SK-N-SH (cell line): ENCODE measurements at regions not wholly inside any gene's neighbourhood (a gene's known extent, or its start where the extent isn't known, plus 50 kb on each side); places are given as distances from the start of the nearest gene placed in this dataset.

ENCODE experiments used
- CTCF ChIA-PET: fragments of 300-600, 350-600 bp; formaldehyde crosslinking; extraction: SDS; loops from one replicate; lab custom pipeline; 2021; lab: Yijun Ruan, JAX
- POLR2A ChIA-PET: fragments of 350-600 bp; sonication (Branson Sonifier 250); formaldehyde crosslinking; extraction: SDS; loops from one replicate; lab custom pipeline; 2020; ENCODE audit warnings: antibody characterized with exemption, inconsistent platforms; lab: Yijun Ruan, JAX
- DNase-seq: peaks from one replicate; pipeline ENCODE4 v3.0.0; 2012
- H2AFZ ChIP-seq: fragments of 200-600 bp; sonication (generic); 2 replicates; pipeline ENCODE4 v1.8.1; 2016; ENCODE audit warnings: antibody characterized with exemption, mild to moderate bottlenecking, low read depth
- H3F3A ChIP-seq: fragments of 200-600 bp; sonication (generic); replicated peaks from 2 replicates; pipeline ENCODE3; 2016; ENCODE audit warnings: antibody characterized with exemption, mild to moderate bottlenecking; ENCODE audit not compliant: insufficient read depth
- H3K27ac ChIP-seq, 2 experiments: fragments of 200-500 bp in 1 of 2; fragments of 200-600 bp in 1 of 2; sonication (Bioruptor generic) in 1 of 2; sonication (generic), shearing (Covaris generic) in 1 of 2; 2 replicates each; pipeline versions ENCODE4 v1.5.1 to v1.6.1; 2014 to 2016; ENCODE audit warnings: low read depth in 2 of 2, inconsistent platforms in 1 of 2, low read length in 1 of 2, mild to moderate bottlenecking in 1 of 2, mixed read lengths in 1 of 2
- H3K27me3 ChIP-seq: fragments of 200-600 bp; sonication (generic), shearing (Covaris generic); 2 replicates; pipeline ENCODE4 v1.6.1; 2016; ENCODE audit warnings: mixed run types; ENCODE audit not compliant: insufficient read depth
- H3K36me3 ChIP-seq, 2 experiments: fragments of 200-500 bp in 1 of 2; fragments of 200-600 bp in 1 of 2; sonication (Bioruptor generic) in 1 of 2; sonication (generic) in 1 of 2; replicated peaks in 1 of 2; 2 replicates each; pipeline versions ENCODE3 to v1.5.1; 2014 to 2016; ENCODE audit warnings: low read length in 1 of 2, mild to moderate bottlenecking in 1 of 2; ENCODE audit not compliant: insufficient read depth in 2 of 2, control insufficient read depth in 1 of 2
- H3K4me1 ChIP-seq, 2 experiments: fragments of 200-500 bp in 1 of 2; fragments of 200-600 bp in 1 of 2; sonication (Bioruptor generic) in 1 of 2; sonication (generic), shearing (Covaris generic) in 1 of 2; 2 replicates each; pipeline versions ENCODE4 v1.5.1 to v1.6.1; 2014 to 2016; ENCODE audit warnings: low read depth in 1 of 2, low read length in 1 of 2, mixed run types in 1 of 2; ENCODE audit not compliant: insufficient read depth in 2 of 2, control insufficient read depth in 1 of 2
- H3K4me2 ChIP-seq: fragments of 200-600 bp; sonication (generic), shearing (Covaris generic); 2 replicates; pipeline ENCODE4 v1.6.1; 2017; ENCODE audit warnings: mixed run types
- H3K4me3 ChIP-seq, 2 experiments: fragments of 200-500 bp in 1 of 2; fragments of 200-600 bp in 1 of 2; sonication (Bioruptor generic) in 1 of 2; sonication (generic), shearing (Covaris generic) in 1 of 2; 2 replicates each; pipeline versions ENCODE4 v1.5.1 to v1.8.1; 2014 to 2016; ENCODE audit warnings: low read depth in 2 of 2, inconsistent platforms in 1 of 2, low read length in 1 of 2, mild to moderate bottlenecking in 1 of 2, mixed read lengths in 1 of 2, moderate library complexity in 1 of 2
- H3K79me2 ChIP-seq: fragments of 200-600 bp; sonication (generic); 2 replicates; pipeline ENCODE4 v1.8.1; 2017; ENCODE audit warnings: mild to moderate bottlenecking; ENCODE audit not compliant: insufficient read depth
- H3K9ac ChIP-seq: fragments of 200-600 bp; sonication (generic); 2 replicates; pipeline ENCODE4 v1.6.1; 2017; ENCODE audit warnings: mixed run types
- H3K9me2 ChIP-seq: fragments of 200-600 bp; sonication (generic); 2 replicates; pipeline ENCODE4 v1.6.1; 2017; ENCODE audit warnings: mixed run types
- H3K9me3 ChIP-seq: fragments of 200-600 bp; sonication (generic); 2 replicates; pipeline ENCODE4 v1.6.1; 2017; ENCODE audit warnings: mixed run types, mild to moderate bottlenecking, moderate library complexity
- H4K20me1 ChIP-seq: fragments of 200-600 bp; sonication (generic); 2 replicates; pipeline ENCODE4 v1.6.1; 2017; ENCODE audit warnings: mild to moderate bottlenecking, mixed run types; ENCODE audit not compliant: insufficient read depth
- CHD2 ChIP-seq: fragments of 150-350 bp; IDR thresholded peaks from 2 replicates; pipeline ENCODE4 v1.6.1; 2018; ENCODE audit warnings: low read length; ENCODE audit not compliant: partially characterized antibody
- EP300 ChIP-seq, 2 experiments: IDR thresholded peaks; 2 replicates each; pipeline versions ENCODE4 v1.4.0 to v1.6.1; 2012; ENCODE audit warnings: borderline replicate concordance in 1 of 2, low read depth in 1 of 2, low read length in 1 of 2
- FOXM1 ChIP-seq: IDR thresholded peaks from 2 replicates; pipeline ENCODE4 v1.4.0; 2012; ENCODE audit warnings: low read depth, mild to moderate bottlenecking
- GABPA ChIP-seq: IDR thresholded peaks from 2 replicates; pipeline ENCODE4 v1.4.0; 2012; ENCODE audit warnings: low read depth, mild to moderate bottlenecking
- GATA2 ChIP-seq: sonication (generic); formaldehyde crosslinking; IDR thresholded peaks from 2 replicates; pipeline ENCODE4 v1.5.0; 2020; ENCODE audit warnings: mild to moderate bottlenecking, missing genetic modification reagents
- NFIC ChIP-seq: IDR thresholded peaks from 2 replicates; pipeline ENCODE4 v1.4.0; 2012; ENCODE audit warnings: borderline replicate concordance
- RCOR1 ChIP-seq: fragments of 150-350 bp; IDR thresholded peaks from 2 replicates; pipeline ENCODE4 v1.6.1; 2017; ENCODE audit warnings: antibody characterized with exemption, low read length
- SMC3 ChIP-seq: IDR thresholded peaks from 2 replicates; pipeline ENCODE4 v1.6.1; 2012; ENCODE audit warnings: low read depth, low read length, improper control_type of control experiment
- TCF12 ChIP-seq: IDR thresholded peaks from 2 replicates; pipeline ENCODE4 v1.4.0; 2012
- WGBS: methylation state at CpG from one replicate; pipeline ENCODE4 v1.1.6; 2017; ENCODE audit warnings: low lambda C conversion rate; 5-methylcytosine and 5-hydroxymethylcytosine counted together
- TF ChIP-seq, protein P1 (sequence below): IDR thresholded peaks from 2 replicates; pipeline ENCODE4 v1.4.0; 2012; ENCODE audit warnings: low read depth

DNA sequence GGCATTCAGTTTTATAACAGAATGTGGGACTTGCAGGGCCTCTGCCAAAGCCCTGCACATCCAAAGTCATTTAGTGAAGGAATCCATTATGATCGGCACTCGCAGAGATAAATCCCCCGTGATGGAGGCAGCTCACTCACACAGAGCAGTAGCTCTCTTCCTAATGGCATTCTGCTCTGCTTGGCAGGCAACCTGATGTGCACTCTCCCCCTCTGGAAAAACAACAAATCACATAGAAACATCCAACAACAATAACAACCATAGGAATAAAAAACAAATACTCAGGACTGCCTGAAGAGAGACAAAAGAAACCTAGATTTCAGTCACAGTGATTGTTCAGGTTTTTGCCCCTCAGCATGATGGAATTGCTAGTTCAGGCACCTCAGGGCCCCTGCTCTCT is 59.7 kb downstream of the NAA11 start:
- Histone ChIP-seq H3K27me3 (no peaks in the 10 kb centered on the region), H3K9me2 (no peaks in the 10 kb centered on the region), H3K4me2 (no peak overlapping the region), H3K79me2 (no peaks in the 10 kb centered on the region), H3K27ac (no peak overlapping the region), H2AFZ (no peak overlapping the region), H3K9me3 (no peaks in the 10 kb centered on the region), H3K36me3 (no peaks in the 10 kb centered on the region), H3F3A (no peaks in the 10 kb centered on the region), H4K20me1 (no peaks in the 10 kb centered on the region), H3K9ac (no peak overlapping the region), H3K4me3 (no peak overlapping the region), H3K4me1 (no peaks in the 10 kb centered on the region; a peak in 1 of 4 replicates)
- no peak for DNase-seq
- TF ChIP-seq GABPA = no peak
- no peak for TF ChIP-seq FOXM1
- TF ChIP-seq SMC3 = no peak
- no peak for TF ChIP-seq TCF12
- TF ChIP-seq NFIC = no peak
- 58% methylated on average over 3 of the region's 3 CpGs for WGBS
- CTCF ChIA-PET = no interaction called here
- POLR2A ChIA-PET = no interaction called here

DNA sequence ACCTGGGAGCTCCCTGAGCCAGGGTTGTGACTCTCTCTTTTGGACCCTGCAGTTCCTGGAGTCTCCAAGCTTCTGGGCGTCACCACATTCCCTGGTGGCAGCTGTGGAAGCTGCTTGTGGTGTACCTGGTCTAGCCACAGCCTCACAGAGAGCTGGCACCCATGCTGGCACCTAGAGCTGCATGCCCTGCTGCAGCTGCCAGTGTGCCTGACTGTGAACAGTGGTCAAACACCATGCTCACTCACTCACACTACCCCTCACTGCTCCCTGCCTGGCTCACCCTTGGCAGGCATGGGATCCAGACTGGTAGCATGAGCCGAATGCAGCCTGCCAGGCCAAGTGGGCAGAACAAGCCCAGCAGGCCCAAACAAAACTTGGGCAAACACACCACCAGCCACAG is 66.6 kb downstream of the NAA11 start:
- H3K36me3 ChIP-seq = no peaks in the 10 kb centered on the region
- ChIA-PET POLR2A (no interaction called here), CTCF (no interaction called here)
- no peaks in the 10 kb centered on the region for H3F3A ChIP-seq
- H3K9me3 ChIP-seq = no peaks in the 10 kb centered on the region
- WGBS = 0% methylated on average over 1 of the region's 2 CpGs
- no peaks in the 10 kb centered on the region for H3K9me2 ChIP-seq
- no peaks in the 10 kb centered on the region for H3K27me3 ChIP-seq
- H3K79me2 ChIP-seq = no peaks in the 10 kb centered on the region
- H3K27ac ChIP-seq = no peak overlapping the region
- no peak overlapping the region for H3K9ac ChIP-seq
- TF ChIP-seq GATA2 (CRISPR knock-in tag) (no peak), SMC3 (no peak), GABPA (no peak), RCOR1 (no peak), CHD2 (no peak)
- no peaks in the 10 kb centered on the region for H4K20me1 ChIP-seq
- DNase-seq = no peak
- H3K4me2 ChIP-seq = no peak overlapping the region
- no peak overlapping the region for H2AFZ ChIP-seq
- no peaks in the 10 kb centered on the region for H3K4me1 ChIP-seq
- H3K4me3 ChIP-seq = no peak overlapping the region

DNA sequence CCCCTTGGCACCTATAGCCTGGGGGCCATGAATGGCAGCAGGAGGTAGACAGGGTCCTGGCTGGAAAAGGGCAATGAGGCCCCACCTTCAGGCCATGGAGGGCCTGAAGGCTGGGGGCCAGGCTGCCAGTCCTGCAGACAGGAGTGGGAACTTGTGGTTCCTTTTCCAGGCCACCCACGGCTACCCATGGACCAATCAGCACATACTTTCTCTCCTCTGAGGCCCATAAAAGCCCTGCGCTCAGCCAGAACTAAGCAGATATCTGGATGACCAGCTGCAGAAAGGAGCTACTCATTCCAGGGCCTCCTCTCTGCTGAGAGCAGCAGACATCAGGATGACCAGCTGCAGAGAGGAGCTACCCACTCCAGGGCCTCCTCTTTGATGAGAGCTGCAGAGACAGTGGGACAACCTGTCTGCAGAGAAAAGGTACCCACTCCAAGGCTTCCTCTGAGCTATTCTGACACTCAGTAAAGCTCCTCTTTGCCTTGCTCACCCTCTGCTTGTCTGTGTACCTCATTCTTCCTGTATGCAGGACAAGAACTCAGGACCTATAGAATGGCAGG is 67.2 kb downstream of the NAA11 start:
- WGBS = no CpG with 5 or more reads among the region's 2 CpGs
- no peaks in the 10 kb centered on the region for H3K79me2 ChIP-seq
- H3K36me3 ChIP-seq = no peaks in the 10 kb centered on the region
- H4K20me1 ChIP-seq = no peaks in the 10 kb centered on the region
- no peak overlapping the region for H3K9ac ChIP-seq
- ChIA-PET POLR2A (no interaction called here), CTCF (no interaction called here)
- no peaks in the 10 kb centered on the region for H3K27me3 ChIP-seq
- H3K9me2 ChIP-seq = no peaks in the 10 kb centered on the region
- H3K27ac ChIP-seq = no peak overlapping the region
- peaks cover 0 to 2% of the 10 kb centered on the region in 2 experiments; a peak in 2 of 4 replicates for H3K4me1 ChIP-seq
- DNase-seq = no peak
- no peaks in the 10 kb centered on the region for H3K9me3 ChIP-seq
- no peak overlapping the region for H2AFZ ChIP-seq
- H3F3A ChIP-seq = no peaks in the 10 kb centered on the region
- H3K4me3 ChIP-seq = no peak overlapping the region
- no peak for TF ChIP-seq EP300 (IDR thresholded peaks at IDR 0.05; ENCODE audit: borderline replicate concordance in 1 of 2, low read depth in 1 of 2, low read length in 1 of 2)
- TF ChIP-seq, protein P1, sequence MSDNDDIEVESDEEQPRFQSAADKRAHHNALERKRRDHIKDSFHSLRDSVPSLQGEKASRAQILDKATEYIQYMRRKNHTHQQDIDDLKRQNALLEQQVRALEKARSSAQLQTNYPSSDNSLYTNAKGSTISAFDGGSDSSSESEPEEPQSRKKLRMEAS = no peak
- TF ChIP-seq, all 33 proteins: peak for 0
- no peak overlapping the region for H3K4me2 ChIP-seq
